ENCODE measurements at regions not wholly inside any gene's neighbourhood (a gene's known extent, or its start where the extent isn't known, plus 50 kb on each side); places are given as distances from the start of the nearest gene placed in this dataset.
"Not testable (repeated sequence)": the region's sequence is repeated elsewhere in the genome, so short reads cannot be mapped to it uniquely, and the experiment has no call there.

DNA sequence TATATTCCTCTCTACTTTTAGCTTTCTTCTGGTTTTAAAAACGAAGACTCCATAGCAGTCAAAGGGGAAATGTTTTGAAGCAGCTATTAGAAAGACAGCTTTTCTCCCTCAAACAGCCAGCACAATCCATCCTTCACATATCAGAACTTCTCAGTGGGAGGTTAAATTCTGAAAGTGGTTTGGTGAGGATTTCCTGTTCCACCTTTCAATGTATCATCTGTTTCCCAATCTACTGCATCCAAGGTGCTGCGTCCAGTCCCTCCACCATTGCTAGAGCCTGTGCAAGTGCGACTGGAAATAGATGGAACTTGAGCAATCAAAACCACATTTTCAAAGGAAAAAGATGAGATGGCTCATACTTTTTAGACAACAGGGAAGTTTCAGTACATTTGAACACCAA is 508.3 kb upstream of the ARID1B start:
- no peak overlapping the region for H3K4me3 ChIP-seq (ENCODE audit: low read length)
- TF ChIP-seq ZNF274 (IDR thresholded peaks at IDR 0.05; ENCODE audit: low read depth, low read length) = no peak

DNA sequence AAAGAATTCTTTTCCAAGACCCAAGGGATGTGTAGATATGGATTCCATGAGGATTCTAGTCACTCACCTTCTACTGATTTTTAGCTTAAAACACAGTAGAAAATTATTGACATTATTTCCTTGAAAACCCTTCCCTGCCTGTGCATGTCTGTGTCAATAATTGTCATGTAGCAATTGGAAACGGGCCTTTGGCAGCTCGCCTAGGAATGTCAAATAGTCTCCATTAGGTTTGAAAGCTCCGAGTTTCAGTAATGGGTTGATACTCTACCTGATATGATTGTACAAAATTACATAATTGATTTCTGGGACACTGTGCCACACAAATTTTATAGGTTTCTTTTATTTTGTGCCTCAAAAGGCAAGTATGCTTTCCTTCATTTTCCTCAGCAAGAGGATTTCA is 515.2 kb upstream of the ARID1B start:
- no peak for TF ChIP-seq ZNF274 (IDR thresholded peaks at IDR 0.05; ENCODE audit: low read depth, low read length)
- no peak overlapping the region for H3K4me3 ChIP-seq (ENCODE audit: low read length)

DNA sequence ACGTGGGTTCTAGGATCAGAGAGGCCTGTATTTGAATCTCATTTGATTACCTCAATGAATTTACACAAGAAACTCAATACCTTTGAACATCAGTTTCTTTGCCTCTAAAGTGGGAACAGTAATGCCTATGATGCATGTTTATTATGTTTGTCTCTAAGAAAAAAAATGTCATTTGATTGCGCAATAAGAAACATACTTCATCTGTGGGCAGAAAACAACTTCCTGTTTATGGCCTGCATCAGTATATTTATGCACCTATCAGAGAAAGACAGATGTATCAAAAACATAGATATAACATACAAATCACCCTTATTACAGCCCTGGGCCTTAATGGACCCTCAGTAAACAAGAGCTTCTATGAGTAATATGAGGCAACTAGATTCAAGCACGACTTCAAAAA is 516.4 kb upstream of the ARID1B start:
- H3K4me3 ChIP-seq (ENCODE audit: low read length) = no peak overlapping the region
- TF ChIP-seq ZNF274 (IDR thresholded peaks at IDR 0.05; ENCODE audit: low read depth, low read length) = no peak

DNA sequence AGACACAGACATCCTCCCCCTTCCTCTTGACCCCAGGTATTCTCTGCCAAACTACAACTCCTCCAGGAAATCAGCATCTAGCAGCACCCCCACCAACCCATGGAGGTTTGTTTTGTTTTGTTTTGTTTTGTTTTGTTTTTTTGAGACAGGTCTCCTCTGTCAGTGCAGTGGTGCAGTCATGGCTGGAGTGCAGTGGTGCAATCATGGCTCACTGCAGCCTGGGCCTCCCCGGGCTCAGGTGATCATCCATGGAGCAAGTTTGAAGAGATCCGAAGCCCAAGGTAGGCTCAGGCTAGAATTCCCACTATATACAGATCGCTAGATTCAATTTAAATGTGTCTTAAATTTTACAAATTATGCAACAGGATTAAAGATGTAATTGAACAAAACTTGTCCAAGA is 518.2 kb upstream of the ARID1B start:
- TF ChIP-seq ZNF274 (IDR thresholded peaks at IDR 0.05; ENCODE audit: low read depth, low read length) = no peak
- H3K4me3 ChIP-seq (ENCODE audit: low read length) = no peak overlapping the region

DNA sequence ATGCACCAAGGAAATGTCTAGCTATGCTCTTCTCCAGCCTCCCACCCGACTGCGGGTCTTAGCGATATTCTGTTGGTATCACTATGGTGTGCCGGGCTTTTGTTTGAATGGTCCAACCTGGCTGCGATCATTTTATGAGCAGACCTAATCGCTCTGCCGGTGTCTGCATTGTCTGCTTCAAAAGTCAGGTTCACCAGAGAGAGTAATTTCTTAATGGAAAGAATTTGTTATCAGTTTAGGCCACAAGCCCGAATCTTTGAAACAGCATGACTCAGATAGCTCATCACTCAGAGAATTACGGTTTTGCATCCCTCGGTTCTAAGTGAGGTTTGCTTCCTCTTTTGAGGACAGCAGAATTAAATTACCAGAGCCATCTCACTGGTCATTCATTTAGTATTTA is 521.0 kb upstream of the ARID1B start:
- H3K4me3 ChIP-seq (ENCODE audit: low read length) = no peak overlapping the region
- TF ChIP-seq ZNF274 (IDR thresholded peaks at IDR 0.05; ENCODE audit: low read depth, low read length) = no peak

DNA sequence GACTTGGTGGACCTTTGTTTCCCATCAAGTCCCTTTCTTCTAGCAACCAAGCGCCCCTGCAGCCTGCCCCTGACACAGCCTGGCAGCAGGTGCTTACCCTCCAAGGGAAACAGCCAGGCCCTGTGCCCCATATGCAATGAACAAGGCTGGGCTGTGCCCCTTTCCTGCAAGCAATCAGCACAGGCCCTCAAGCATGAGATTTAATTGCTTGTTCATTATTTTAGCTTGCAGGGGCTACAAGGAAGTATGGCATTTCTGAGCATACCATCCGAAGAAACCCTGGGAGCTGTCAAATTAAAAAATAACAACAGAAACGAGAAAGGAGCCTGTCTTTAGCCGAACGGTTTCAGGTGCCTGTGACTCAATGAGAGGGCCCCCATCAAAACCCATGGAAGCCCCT is 522.9 kb upstream of the ARID1B start:
- H3K4me3 ChIP-seq (ENCODE audit: low read length) = no peak overlapping the region
- TF ChIP-seq ZNF274 (IDR thresholded peaks at IDR 0.05; ENCODE audit: low read depth, low read length) = no peak

DNA sequence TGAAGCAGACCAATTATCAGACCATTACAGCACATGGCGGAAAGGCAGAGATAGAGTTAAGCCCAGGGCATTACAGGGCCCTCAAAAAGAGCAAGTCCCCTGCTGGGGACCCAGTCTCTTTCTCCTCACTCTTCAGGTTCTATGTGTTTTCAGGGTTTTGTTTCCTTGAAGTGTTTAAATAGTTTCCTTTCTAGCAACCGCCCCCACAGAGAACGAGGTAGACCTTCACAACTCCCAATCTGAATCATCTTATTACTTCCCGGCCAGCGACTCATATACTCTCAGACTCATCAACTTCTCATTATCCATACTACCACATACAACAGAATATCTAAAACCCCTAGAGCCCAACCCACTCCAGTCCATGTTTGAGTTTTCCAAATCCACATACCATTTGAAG is 526.6 kb upstream of the ARID1B start:
- TF ChIP-seq ZNF274 (IDR thresholded peaks at IDR 0.05; ENCODE audit: low read depth, low read length) = no peak
- H3K4me3 ChIP-seq (ENCODE audit: low read length) = no peak overlapping the region

DNA sequence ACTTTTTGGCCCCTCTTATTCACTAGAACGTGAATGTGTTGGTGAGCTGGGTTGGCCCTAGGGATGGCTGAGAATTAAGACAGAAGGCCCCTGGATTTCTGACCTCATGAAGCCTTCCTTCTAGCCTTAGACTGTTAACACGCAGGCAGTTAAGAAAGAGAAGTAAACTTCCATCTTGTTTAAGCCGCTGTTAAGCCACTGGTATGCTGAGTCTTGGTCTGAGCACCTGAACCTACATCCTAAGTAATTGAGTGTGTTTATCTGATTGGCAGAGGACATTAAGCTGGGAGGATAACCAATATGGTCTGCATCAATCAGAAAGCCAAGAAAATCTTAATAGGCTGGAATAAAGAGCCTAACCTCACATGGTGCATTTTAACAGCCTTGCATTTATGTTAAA is 535.0 kb upstream of the ARID1B start:
- H3K4me3 ChIP-seq (ENCODE audit: low read length) = no peak overlapping the region
- no peak for TF ChIP-seq ZNF274 (IDR thresholded peaks at IDR 0.05; ENCODE audit: low read depth, low read length)

DNA sequence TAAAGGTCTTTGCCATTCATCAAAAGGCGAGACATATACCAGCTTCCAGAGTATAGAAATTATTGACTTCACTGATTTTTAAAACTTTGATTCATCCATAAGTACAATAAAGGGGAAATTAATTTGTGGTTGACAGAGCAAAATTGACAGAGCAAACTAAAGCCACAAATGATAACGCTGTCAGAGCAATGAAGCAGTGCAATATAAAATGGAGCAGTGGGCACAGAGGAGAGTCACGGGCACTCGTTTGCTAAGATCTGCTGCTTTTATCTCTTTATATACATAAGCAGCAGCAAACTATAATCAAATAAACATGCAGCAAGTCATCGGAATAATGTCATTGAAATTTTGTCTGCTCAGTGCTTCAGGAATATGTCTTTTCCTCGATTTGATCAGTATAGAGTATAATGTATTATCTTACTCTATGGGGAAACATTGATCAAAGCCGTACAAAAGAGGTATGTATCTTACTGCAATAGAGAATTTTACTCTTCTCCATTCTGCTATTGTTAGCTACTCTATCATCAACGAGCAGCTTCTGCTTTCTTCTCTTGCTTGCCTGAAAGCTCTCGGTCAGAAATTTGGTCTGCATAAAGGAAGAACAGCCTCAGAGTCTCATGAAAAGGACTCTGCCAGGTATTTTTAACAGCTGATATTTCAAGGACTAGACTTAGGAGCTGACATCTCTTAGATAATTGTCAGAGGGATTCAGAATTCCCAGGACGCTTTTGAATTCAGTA is 546.0 kb upstream of the ARID1B start:
- no peak overlapping the region for H3K4me3 ChIP-seq (ENCODE audit: low read length)
- TF ChIP-seq ZNF274 (IDR thresholded peaks at IDR 0.05; ENCODE audit: low read depth, low read length) = no peak

DNA sequence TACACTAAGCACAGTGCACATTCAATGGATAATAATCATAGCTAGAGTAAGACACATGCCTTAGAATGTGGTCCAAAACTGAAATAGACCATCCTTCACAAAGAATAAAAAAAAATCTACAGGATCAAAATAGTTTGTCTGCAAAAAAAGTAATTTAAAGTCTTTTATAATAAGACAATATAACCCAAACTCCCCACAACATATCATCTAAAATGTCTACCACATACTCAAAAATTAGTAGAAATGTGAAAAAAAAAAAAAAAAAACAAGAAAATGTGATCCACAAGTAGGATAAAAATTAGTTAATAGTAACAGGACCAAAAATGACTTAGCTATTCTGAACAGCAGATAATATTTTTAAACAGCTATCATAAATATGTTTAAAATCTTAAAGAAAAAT is 557.2 kb upstream of the ARID1B start:
- no peak overlapping the region for H3K4me3 ChIP-seq (ENCODE audit: low read length)
- TF ChIP-seq ZNF274 (IDR thresholded peaks at IDR 0.05; ENCODE audit: low read depth, low read length) = no peak

DNA sequence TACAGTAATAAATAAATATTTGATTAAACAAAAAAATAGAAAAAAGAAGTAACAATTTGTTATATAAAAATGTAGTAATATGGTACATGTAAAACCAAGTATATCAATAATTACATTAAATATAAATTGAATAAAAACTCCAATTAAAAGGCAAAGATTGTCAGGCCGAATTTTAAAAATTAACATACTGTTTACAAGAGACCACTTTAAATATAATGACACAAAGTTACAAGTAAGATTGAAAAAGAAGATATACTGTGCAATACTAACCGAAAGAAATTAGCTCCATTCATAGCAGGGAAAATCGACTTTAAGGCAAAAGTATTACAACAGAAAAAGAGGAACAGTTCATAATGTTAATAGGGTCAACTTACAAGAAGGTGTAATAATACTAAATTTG is 571.5 kb upstream of the ARID1B start:
- no peak for TF ChIP-seq ZNF274 (IDR thresholded peaks at IDR 0.05; ENCODE audit: low read depth, low read length)
- H3K4me3 ChIP-seq (ENCODE audit: low read length) = no peak overlapping the region

DNA sequence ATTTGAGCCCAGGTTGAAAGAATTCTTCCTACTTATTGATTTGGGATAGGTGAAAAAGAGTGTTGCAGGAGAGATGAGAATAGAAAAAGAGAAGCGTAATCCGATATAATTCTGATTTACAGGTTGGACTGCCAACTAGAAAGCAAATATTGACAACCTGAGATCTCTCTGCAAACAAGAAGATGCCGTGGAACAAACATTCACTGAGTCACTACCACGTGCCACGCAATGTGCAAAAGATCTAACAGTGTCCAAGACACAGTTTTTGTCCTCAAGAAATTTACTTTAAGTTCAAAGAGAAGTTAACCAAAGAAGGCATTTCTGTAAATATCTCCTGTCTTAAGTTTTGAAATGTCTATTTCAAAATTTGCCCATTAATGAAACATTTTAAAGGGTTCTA is 578.0 kb upstream of the ARID1B start:
- TF ChIP-seq ZNF274 (IDR thresholded peaks at IDR 0.05; ENCODE audit: low read depth, low read length) = no peak

DNA sequence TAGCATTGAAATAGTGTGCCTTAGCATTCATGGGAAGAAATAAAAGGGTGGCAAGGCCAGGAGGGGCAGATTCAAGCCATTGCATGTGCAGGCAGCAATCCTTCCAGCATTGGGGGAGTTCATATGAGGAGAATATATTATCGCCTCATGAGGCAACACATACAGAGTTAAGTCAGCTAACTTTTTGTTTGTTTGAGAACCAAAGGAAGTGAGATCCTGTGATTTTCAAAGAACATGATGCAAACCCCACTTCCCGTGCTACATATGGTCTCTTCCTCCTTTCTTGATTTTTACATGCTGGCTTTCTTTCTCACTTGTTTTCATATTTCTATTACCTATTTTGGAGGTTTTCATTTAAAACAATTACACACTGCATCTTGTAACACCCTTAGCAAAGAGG is 579.7 kb upstream of the ARID1B start:
- TF ChIP-seq ZNF274 (IDR thresholded peaks at IDR 0.05; ENCODE audit: low read depth, low read length) = no peak
- H3K4me3 ChIP-seq (ENCODE audit: low read length) = no peak overlapping the region

More for the DNA sequence above, 578.0 kb upstream of the ARID1B start:
- no peak overlapping the region for H3K4me3 ChIP-seq (ENCODE audit: low read length)

DNA sequence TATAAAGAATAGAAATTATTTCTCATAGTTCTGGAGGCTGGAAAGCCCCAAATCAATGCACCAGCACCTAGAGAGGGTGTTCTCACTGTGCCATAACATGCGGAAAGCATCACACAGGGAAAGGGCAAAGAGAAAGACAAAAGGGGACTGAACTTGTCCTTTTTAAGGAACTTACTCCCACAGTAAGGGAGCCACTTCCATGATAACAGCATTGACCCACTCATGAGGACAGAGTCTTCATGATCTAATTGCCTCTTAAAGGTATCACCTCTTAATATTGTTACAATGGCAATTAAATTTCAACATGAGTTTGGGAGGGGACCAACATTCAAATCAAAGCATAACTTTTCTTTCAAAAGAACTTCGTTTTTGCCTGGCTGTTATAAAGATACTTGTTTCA is 582.2 kb upstream of the ARID1B start:
- TF ChIP-seq ZNF274 (IDR thresholded peaks at IDR 0.05; ENCODE audit: low read depth, low read length) = no peak

DNA sequence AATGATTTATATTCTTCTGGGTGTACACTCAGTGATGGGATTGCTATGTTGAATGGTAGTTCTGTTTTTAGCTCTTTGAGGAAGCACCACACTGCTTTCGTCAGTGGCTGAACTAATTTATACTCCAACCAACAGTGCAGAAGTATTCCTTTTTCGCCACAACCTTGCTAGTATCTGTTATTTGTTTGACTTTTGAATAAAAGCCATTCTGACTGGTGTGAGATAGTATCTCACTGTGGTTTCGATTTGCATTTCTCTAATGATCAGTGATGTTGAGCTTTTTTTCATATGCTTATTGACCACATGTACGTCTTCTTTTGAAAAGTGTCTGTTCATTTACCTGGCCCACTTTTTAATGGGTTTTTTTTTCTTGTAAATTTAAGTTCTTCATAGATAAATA is 583.8 kb upstream of the ARID1B start:
- TF ChIP-seq ZNF274 (IDR thresholded peaks at IDR 0.05; ENCODE audit: low read depth, low read length) = no peak
- H3K4me3 ChIP-seq (ENCODE audit: low read length) = no peak overlapping the region

More for the DNA sequence above, 582.2 kb upstream of the ARID1B start:
- no peak overlapping the region for H3K4me3 ChIP-seq (ENCODE audit: low read length)

DNA sequence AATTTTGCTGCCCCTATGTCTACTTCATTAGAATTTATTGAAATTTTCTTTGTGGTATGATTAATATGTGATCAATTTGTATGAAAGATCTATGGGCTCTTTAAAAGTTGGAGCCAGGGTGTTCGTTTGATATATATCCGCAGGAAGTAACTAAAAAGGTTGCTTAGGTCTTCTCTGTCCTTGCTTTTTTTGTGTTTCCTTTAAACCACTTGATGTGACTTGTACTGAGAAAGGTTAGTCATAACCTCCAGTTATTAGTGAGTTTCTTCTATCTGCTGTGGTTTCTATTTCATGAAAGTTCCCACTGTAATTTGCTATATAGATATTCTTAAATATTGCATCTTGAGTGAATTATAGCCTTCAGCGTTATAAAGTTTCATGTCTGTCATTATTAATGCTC is 585.3 kb upstream of the ARID1B start:
- TF ChIP-seq ZNF274 (IDR thresholded peaks at IDR 0.05; ENCODE audit: low read depth, low read length) = no peak
- no peak overlapping the region for H3K4me3 ChIP-seq (ENCODE audit: low read length)

DNA sequence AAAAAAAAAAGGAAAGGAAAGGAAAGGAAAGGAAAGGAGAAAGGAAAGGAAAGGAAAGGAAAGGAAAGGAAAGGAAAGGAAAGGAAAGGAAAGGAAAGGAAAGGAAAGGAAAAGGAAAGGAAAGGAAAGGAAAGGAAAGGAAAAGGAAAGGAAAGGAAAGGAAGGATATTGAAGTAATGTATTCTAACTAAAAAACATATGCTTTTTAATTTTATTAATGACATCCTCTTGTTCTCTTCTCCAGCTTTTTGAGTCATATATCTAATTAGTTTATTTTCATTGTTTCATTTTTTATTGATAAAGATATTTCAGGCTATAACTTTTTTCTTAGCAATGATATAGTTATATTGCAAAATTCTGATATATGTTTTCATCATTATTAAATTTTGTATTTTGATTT is 585.8 kb upstream of the ARID1B start:
- not testable (repeated sequence) for H3K4me3 ChIP-seq (ENCODE audit: low read length)
